H9 (cell line): ENCODE measurements at regions not wholly inside any gene's neighbourhood (a gene's known extent, or its start where the extent isn't known, plus 50 kb on each side); places are given as distances from the start of the nearest gene placed in this dataset.

ENCODE experiments used
- DNase-seq: peaks from one replicate; pipeline ENCODE4 v3.0.0-alpha.2; 2017
- H2AFZ ChIP-seq: one replicate; pipeline ENCODE4 v1.6.1; 2013; ENCODE audit warnings: mild to moderate bottlenecking, low read length, control low read depth, moderate library complexity
- H2AK5ac ChIP-seq: 2 replicates; pipeline ENCODE4 v1.6.1; 2013; ENCODE audit warnings: low read length, control low read depth, mixed read lengths; ENCODE audit not compliant: insufficient read length
- H2BK120ac ChIP-seq: one replicate; pipeline ENCODE4 v1.6.1; 2013; ENCODE audit warnings: low read depth, mild to moderate bottlenecking, low read length, control low read depth, inconsistent platforms; ENCODE audit not compliant: poor library complexity, severe bottlenecking
- H2BK12ac ChIP-seq: 2 replicates; pipeline ENCODE4 v1.6.1; 2013; ENCODE audit warnings: low read length, control low read depth, mixed read lengths, low read depth; ENCODE audit not compliant: insufficient read length
- H2BK15ac ChIP-seq: 2 replicates; pipeline ENCODE4 v1.6.1; 2013; ENCODE audit warnings: low read depth, low read length, control low read depth
- H2BK20ac ChIP-seq: one replicate; pipeline ENCODE4 v1.6.1; 2013; ENCODE audit warnings: low read depth, mild to moderate bottlenecking, low read length, control low read depth, inconsistent platforms; ENCODE audit not compliant: poor library complexity, severe bottlenecking
- H2BK5ac ChIP-seq: 2 replicates; pipeline ENCODE4 v1.6.1; 2013; ENCODE audit warnings: low read length, control low read depth, mixed read lengths; ENCODE audit not compliant: insufficient read length
- H3K14ac ChIP-seq: 2 replicates; pipeline ENCODE4 v1.6.1; 2013; ENCODE audit warnings: low read length, control low read depth; ENCODE audit not compliant: insufficient read depth
- H3K18ac ChIP-seq: 2 replicates; pipeline ENCODE4 v1.6.1; 2013; ENCODE audit warnings: low read depth, mild to moderate bottlenecking, mixed read lengths, low read length, control low read depth; ENCODE audit not compliant: insufficient read length
- H3K23ac ChIP-seq: 2 replicates; pipeline ENCODE4 v1.6.1; 2013; ENCODE audit warnings: low read length, control low read depth, mixed read lengths, low read depth; ENCODE audit not compliant: insufficient read length
- H3K23me2 ChIP-seq: 2 replicates; pipeline ENCODE4 v1.6.1; 2013; ENCODE audit warnings: low read depth, mild to moderate bottlenecking, mixed read lengths, low read length, control low read depth; ENCODE audit not compliant: insufficient read length, poor library complexity, severe bottlenecking
- H3K27ac ChIP-seq: 2 replicates; pipeline ENCODE4 v1.5.1; 2013; ENCODE audit warnings: low read length, control low read depth, mixed read lengths, low read depth; ENCODE audit not compliant: insufficient read length
- H3K27me3 ChIP-seq: 2 replicates; pipeline ENCODE4 v1.6.1; 2013; ENCODE audit warnings: low read length, control low read depth, inconsistent platforms; ENCODE audit not compliant: insufficient read depth
- H3K4ac ChIP-seq: 2 replicates; pipeline ENCODE4 v1.6.1; 2013; ENCODE audit warnings: low read depth, mild to moderate bottlenecking, control low read depth, inconsistent platforms, low read length, moderate library complexity
- H3K4me1 ChIP-seq: 2 replicates; pipeline ENCODE4 v1.6.1; 2013; ENCODE audit warnings: low read length, control low read depth, inconsistent platforms; ENCODE audit not compliant: insufficient read depth
- H3K4me2 ChIP-seq: 2 replicates; pipeline ENCODE4 v1.6.1; 2013; ENCODE audit warnings: low read length, control low read depth, mixed read lengths; ENCODE audit not compliant: insufficient read length, insufficient read depth
- H3K56ac ChIP-seq: 2 replicates; pipeline ENCODE4 v1.6.1; 2013; ENCODE audit warnings: low read depth, mild to moderate bottlenecking, mixed read lengths, low read length, control low read depth; ENCODE audit not compliant: insufficient read length
- H3K79me1 ChIP-seq: 2 replicates; pipeline ENCODE4 v1.6.1; 2013; ENCODE audit warnings: low read depth, mild to moderate bottlenecking, moderate library complexity, low read length, control low read depth, inconsistent platforms; ENCODE audit not compliant: insufficient read depth, poor library complexity, severe bottlenecking
- H3K79me2 ChIP-seq: 2 replicates; pipeline ENCODE4 v1.6.1; 2013; ENCODE audit warnings: low read length, control low read depth, inconsistent platforms; ENCODE audit not compliant: insufficient read depth
- H3K9ac ChIP-seq: 2 replicates; pipeline ENCODE4 v1.6.1; 2013; ENCODE audit warnings: low read length, control low read depth, mixed read lengths; ENCODE audit not compliant: insufficient read length; ENCODE audit errors: extremely low read depth
- H3K9me3 ChIP-seq: one replicate; pipeline ENCODE4 v1.6.1; 2013; ENCODE audit warnings: low read depth, low read length, inconsistent platforms; ENCODE audit not compliant: control insufficient read depth
- H3T11ph ChIP-seq: one replicate; pipeline ENCODE4 v1.6.1; 2013; ENCODE audit warnings: mild to moderate bottlenecking, low read length, control low read depth, inconsistent platforms
- H4K20me1 ChIP-seq: one replicate; pipeline ENCODE4 v1.6.1; 2013; ENCODE audit not compliant: control insufficient read depth, insufficient read length, insufficient read depth
- H4K5ac ChIP-seq: 2 replicates; pipeline ENCODE4 v1.6.1; 2013; ENCODE audit warnings: low read depth, mild to moderate bottlenecking, mixed read lengths, low read length, control low read depth; ENCODE audit not compliant: insufficient read length
- H4K8ac ChIP-seq: replicated peaks from 2 replicates; pipeline ENCODE4 v1.6.1; 2013; ENCODE audit warnings: low read length, control low read depth, mixed read lengths, low read depth; ENCODE audit not compliant: insufficient read length
- H4K91ac ChIP-seq: 2 replicates; pipeline ENCODE4 v1.6.1; 2013; ENCODE audit warnings: low read depth, mild to moderate bottlenecking, moderate library complexity, mixed read lengths, low read length, control low read depth; ENCODE audit not compliant: insufficient read length
- H3K27ac Mint-ChIP-seq, 3 experiments: 2 replicates in 2 of 3; 3 replicates in 1 of 3; pipeline ENCODE4 v1.8.0; 2020 to 2021; ENCODE audit warnings: mixed read lengths in 3 of 3, mild to moderate bottlenecking in 1 of 3, moderate library complexity in 1 of 3
- H3K27me3 Mint-ChIP-seq: 2 replicates; pipeline ENCODE4 v1.8.0; 2021; ENCODE audit warnings: low read depth, mild to moderate bottlenecking, moderate library complexity, mixed read lengths
- H3K36me3 Mint-ChIP-seq, 3 experiments: 2 replicates in 2 of 3; 3 replicates in 1 of 3; pipeline ENCODE4 v1.8.0; 2020 to 2021; ENCODE audit warnings: low read depth in 3 of 3, mixed read lengths in 3 of 3; ENCODE audit not compliant: insufficient read depth in 1 of 3
- H3K4me1 Mint-ChIP-seq, 2 experiments: 2 replicates each; pipeline ENCODE4 v1.8.0; 2020; ENCODE audit warnings: mixed read lengths in 2 of 2
- H3K4me3 Mint-ChIP-seq, 2 experiments: 2 replicates in 1 of 2; 3 replicates in 1 of 2; pipeline ENCODE4 v1.8.0; 2020 to 2021; ENCODE audit warnings: mild to moderate bottlenecking in 2 of 2, mixed read lengths in 2 of 2, moderate library complexity in 1 of 2
- H3K9me3 Mint-ChIP-seq, 2 experiments: 2 replicates in 1 of 2; 3 replicates in 1 of 2; pipeline ENCODE4 v1.8.0; 2020; ENCODE audit warnings: mild to moderate bottlenecking in 2 of 2, mixed read lengths in 2 of 2, moderate library complexity in 1 of 2
- WGBS: extraction: QIAGEN DNeasy Blood & Tissue Kit; methylation state at CpG from one replicate; pipeline ENCODE4 v1.1.7; 2013; ENCODE audit warnings: missing lambda C conversion rate, low lambda C conversion rate, mixed read lengths; ENCODE audit not compliant: insufficient read length; ENCODE audit errors: extremely low coverage; 5-methylcytosine and 5-hydroxymethylcytosine counted together
- TF ChIP-seq, protein P1 (sequence below): fragments of 200-600 bp; sonication (generic); conservative IDR thresholded peaks from 3 replicates; pipeline ENCODE4 v1.8.0; 2021; ENCODE audit warnings: antibody characterized with exemption, mild to moderate bottlenecking

DNA sequence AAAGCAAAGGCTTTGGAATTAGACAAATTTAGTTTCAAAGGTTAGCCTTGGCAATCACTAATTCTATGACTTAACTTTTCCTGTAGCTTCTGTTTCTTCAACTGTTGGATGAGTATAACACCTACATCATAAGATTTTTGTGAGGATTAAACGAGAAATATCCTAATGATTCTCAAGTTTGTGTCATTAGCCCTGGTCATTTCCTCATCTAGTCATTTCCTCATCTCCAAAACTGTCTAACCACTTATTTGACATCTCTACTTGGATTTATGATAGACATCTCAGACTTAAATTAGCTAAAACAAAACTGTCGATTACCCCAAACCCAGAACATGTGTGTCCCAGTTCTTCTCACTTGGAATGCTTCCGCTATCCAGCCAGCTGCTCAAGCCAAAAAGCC is 80.2 kb upstream of the CHODL start:
- Histone ChIP-seq H4K91ac (no peak overlapping the region), H3K4me2 (no peak overlapping the region), H3K9me3 (no peaks in the 10 kb centered on the region), H3K56ac (no peak overlapping the region), H3K79me2 (no peaks in the 10 kb centered on the region), H2AFZ (no peak overlapping the region), H3K4me1 (no peaks in the 10 kb centered on the region), H2BK20ac (no peak overlapping the region), H3K4ac (no peak overlapping the region), H3K79me1 (no peaks in the 10 kb centered on the region), H3K14ac (no peak overlapping the region), H4K8ac (no peak overlapping the region), H2BK15ac (no peak overlapping the region), H4K5ac (no peak overlapping the region), H3K9ac (no peak overlapping the region), H2BK12ac (no peak overlapping the region), H3K23ac (no peak overlapping the region), H3K27ac (no peak overlapping the region), H4K20me1 (no peaks in the 10 kb centered on the region), H2AK5ac (no peak overlapping the region), H3T11ph (no peak overlapping the region), H3K23me2 (no peaks in the 10 kb centered on the region), H3K27me3 (no peaks in the 10 kb centered on the region), H2BK120ac (no peak overlapping the region), H2BK5ac (no peak overlapping the region), H3K18ac (no peak overlapping the region)
- no peak for DNase-seq
- Mint-ChIP-seq H3K4me1 (no peaks in the 10 kb centered on the region; a peak in 1 of 4 replicates), H3K4me3 (no peak overlapping the region), H3K27ac (peak overlapping the region in 1 of 3 experiments; percentile 25; a peak in 1 of 7 replicates), H3K36me3 (peaks cover 0 to 2% (median 0%) of the 10 kb centered on the region in 3 experiments; a peak in 2 of 7 replicates), H3K27me3 (no peaks in the 10 kb centered on the region), H3K9me3 (no peaks in the 10 kb centered on the region)
- TF ChIP-seq, protein P1, sequence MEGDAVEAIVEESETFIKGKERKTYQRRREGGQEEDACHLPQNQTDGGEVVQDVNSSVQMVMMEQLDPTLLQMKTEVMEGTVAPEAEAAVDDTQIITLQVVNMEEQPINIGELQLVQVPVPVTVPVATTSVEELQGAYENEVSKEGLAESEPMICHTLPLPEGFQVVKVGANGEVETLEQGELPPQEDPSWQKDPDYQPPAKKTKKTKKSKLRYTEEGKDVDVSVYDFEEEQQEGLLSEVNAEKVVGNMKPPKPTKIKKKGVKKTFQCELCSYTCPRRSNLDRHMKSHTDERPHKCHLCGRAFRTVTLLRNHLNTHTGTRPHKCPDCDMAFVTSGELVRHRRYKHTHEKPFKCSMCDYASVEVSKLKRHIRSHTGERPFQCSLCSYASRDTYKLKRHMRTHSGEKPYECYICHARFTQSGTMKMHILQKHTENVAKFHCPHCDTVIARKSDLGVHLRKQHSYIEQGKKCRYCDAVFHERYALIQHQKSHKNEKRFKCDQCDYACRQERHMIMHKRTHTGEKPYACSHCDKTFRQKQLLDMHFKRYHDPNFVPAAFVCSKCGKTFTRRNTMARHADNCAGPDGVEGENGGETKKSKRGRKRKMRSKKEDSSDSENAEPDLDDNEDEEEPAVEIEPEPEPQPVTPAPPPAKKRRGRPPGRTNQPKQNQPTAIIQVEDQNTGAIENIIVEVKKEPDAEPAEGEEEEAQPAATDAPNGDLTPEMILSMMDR, result no peak
- no CpG with 5 or more reads among the region's 3 CpGs for WGBS
